RWPE1 (cell line): ENCODE measurements at regions not wholly inside any gene's neighbourhood (a gene's known extent, or its start where the extent isn't known, plus 50 kb on each side); places are given as distances from the start of the nearest gene placed in this dataset.
A peak's percentile ranks its signal among the peaks of the same experiment; 100 is the strongest.

Experiments used
- CTCF ChIA-PET: fragments of 350-600 bp; sonication (Branson Sonifier 250); formaldehyde crosslinking; extraction: SDS; loops from one replicate; lab custom pipeline; 2021; lab: Yijun Ruan, JAX
- POLR2A ChIA-PET: fragments of 400-600 bp; formaldehyde crosslinking; extraction: SDS; loops from one replicate; lab custom pipeline; 2020; ENCODE audit warnings: antibody characterized with exemption; ENCODE audit not compliant: low non-redundant PET; lab: Yijun Ruan, JAX
- DNase-seq: peaks from one replicate; pipeline ENCODE4 v3.0.0; 2012; ENCODE audit warnings: low spot score
- H3K27ac ChIP-seq: fragments of 450-650 bp; 2 replicates; pipeline ENCODE4 v1.5.1; 2017
- TF ChIP-seq, protein P1 (sequence below): fragments of 450-650 bp; conservative IDR thresholded peaks from 2 replicates; pipeline ENCODE4 v1.5.1; 2017; ENCODE audit warnings: low read depth, mild to moderate bottlenecking

DNA sequence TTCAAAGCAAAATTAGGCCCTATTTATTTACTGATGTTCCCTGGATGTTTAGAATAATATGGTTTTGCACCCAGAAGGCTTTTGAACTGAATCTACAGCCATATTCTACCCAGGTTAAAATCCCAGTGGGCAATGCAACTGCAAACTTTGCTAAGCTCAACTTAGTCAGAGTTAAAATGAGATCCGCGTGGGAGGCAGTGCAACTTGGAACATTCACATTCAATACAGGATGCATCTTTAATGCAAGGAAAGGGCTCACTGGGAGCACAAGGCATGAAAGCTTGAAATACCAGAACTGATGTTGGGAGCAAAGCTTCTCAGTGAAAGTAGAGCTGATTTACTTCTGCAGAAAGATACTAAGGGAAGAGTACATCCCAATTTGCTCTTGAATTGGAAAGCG, 281.2 kb upstream of the DEFB112 start:
- TF ChIP-seq, protein P1, sequence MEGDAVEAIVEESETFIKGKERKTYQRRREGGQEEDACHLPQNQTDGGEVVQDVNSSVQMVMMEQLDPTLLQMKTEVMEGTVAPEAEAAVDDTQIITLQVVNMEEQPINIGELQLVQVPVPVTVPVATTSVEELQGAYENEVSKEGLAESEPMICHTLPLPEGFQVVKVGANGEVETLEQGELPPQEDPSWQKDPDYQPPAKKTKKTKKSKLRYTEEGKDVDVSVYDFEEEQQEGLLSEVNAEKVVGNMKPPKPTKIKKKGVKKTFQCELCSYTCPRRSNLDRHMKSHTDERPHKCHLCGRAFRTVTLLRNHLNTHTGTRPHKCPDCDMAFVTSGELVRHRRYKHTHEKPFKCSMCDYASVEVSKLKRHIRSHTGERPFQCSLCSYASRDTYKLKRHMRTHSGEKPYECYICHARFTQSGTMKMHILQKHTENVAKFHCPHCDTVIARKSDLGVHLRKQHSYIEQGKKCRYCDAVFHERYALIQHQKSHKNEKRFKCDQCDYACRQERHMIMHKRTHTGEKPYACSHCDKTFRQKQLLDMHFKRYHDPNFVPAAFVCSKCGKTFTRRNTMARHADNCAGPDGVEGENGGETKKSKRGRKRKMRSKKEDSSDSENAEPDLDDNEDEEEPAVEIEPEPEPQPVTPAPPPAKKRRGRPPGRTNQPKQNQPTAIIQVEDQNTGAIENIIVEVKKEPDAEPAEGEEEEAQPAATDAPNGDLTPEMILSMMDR = no peak
- DNase-seq = no peak
- CTCF ChIA-PET = no interaction called here
- H3K27ac ChIP-seq = no peak overlapping the region
- POLR2A ChIA-PET = no interaction called here

DNA sequence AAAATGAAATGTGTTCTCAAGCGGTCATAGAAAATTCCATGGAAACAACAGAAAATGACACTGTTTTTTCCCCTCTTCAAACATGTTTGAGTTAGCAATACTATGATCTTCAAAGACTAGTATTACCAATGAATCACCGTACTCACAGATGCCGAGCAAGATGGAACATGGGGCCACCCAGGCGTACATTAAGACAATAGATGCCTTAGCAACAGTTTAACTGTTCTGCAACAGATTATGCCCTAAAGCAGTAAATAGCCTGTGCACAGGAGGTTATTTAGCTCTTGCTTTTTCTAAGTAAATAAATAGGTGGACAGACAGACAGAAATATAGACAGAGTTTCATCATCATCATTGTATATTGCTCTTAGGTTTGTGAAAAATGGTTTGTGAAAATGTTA, 284.0 kb upstream of the DEFB112 start:
- ChIA-PET POLR2A (no interaction called here), CTCF (interaction anchor here (0.5 kb wide), 1 partner anchor 141 kb away, joined by 6 read pairs; no protein-coding TSS in a partner anchor)
- TF ChIP-seq, protein P1 = no peak
- no peak for DNase-seq
- H3K27ac ChIP-seq = no peak overlapping the region

DNA sequence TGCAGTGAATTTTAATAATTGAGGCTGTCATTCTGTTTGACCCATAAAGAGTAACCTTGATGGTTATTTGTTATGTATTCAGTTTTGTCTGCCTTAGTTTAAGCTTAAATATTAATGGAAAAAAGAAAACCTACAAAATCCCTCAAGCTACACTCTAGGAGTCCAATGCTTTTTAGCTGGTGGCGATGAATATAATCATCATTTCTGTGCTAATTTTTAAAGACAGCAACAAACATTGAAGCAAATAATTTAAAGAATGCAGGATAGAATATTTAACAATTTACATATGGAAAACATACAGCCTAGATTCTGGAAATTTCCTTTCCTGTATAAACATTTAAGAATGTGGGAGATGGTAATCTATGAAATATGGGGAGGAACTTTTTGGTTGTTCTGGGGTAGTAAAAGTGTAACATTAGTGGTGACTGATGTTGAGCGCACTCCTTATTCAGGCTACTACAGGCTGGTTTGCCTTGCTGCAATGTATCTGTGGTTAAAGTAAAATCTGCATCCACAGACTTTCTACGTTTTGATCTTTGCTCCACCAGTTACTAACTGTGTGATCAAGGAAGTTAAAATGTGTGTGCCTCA, 287.9 kb upstream of the DEFB112 start:
- CTCF ChIA-PET = no interaction called here

DNA sequence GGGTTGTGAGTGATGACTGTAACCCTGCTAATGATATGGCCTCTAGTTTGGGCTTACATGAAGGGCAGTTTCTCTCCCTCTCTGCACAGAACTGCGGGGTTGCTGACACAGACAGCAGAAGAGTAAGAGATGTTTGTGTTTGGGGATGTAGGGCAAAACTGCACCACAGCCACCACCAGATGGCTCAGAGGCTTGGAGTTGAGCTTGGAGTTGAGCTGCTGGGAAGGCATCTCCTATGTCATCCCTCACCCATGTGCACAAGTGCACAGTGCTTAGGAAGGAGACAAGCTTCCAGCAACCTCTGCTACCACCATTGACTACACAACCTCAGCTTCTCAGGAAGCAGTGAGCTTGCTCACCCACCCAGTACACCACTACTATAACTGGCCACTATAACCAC, 303.9 kb upstream of the DEFB112 start:
- DNase-seq = no peak
- no peak overlapping the region for H3K27ac ChIP-seq
- ChIA-PET POLR2A (no interaction called here), CTCF (no interaction called here)
- TF ChIP-seq, protein P1 = no peak

More for the DNA sequence above, 287.9 kb upstream of the DEFB112 start:
- TF ChIP-seq, protein P1 = no peak
- POLR2A ChIA-PET = no interaction called here
- no peak for DNase-seq
- no peak overlapping the region for H3K27ac ChIP-seq

DNA sequence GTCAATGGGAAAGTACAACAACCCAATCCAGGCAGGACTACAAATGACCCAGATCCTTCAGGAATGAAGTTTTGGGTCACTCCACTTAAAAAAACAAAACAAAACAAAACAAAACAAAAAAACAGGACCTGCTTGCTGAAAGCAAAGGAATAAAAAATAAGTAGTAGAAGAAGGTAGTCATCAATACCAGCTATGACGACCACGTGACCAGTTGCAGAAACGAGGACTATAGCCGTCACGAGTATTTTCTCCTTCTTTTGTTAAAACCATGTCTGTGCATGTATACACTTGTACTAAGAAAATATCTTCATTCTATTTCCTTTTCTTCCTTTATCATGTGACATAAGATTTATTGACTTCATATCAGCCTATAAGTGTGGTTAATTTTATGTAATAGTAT, 308.4 kb upstream of the DEFB112 start:
- no peak overlapping the region for H3K27ac ChIP-seq
- DNase-seq = no peak
- TF ChIP-seq, protein P1 = no peak
- POLR2A ChIA-PET = no interaction called here
- CTCF ChIA-PET = interaction anchor here (0.6 kb wide), 1 partner anchor 1119 kb away, joined by 3 read pairs; no protein-coding TSS in a partner anchor

DNA sequence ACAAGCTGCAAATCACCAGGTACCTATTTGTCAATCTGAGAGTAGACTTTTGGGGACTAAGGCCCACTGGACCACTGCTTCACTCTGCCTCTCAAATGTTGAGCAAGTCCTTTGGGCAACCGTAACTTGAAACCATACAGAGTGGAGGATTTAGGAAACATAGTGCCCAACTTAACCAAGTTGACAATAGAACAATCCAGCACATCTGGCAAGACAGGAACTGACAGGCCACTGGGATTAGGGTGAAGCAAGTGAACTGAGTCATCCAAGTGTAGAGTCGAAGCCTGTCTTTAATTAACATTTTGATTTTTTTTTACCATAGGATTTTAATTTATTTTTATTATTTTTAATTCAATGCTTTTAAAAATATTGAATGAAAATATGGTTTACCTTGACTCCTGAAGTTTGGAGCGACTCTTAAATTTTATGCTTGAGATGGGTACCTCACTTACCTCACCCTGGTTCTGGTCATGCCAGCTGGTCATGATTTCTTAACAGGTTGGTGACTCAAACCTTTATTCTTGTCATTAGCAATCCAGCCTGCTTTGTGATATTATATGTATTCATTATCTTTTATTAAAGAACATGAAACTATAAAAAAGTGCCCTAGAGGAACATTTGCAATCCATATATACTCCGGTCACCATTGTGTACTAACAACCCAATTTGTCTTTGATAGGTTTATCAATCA, 312.1 kb upstream of the DEFB112 start:
- POLR2A ChIA-PET = no interaction called here

More for the DNA sequence above, 312.1 kb upstream of the DEFB112 start:
- TF ChIP-seq, protein P1 = no peak
- CTCF ChIA-PET = no interaction called here
- no peak for DNase-seq
- peak overlapping the region; percentile 60 for H3K27ac ChIP-seq
